ENCODE measurements at regions not wholly inside any gene's neighbourhood (a gene's known extent, or its start where the extent isn't known, plus 50 kb on each side); places are given as distances from the start of the nearest gene placed in this dataset.

GRCh38 chr2:103103678-103104077 is 341.8 kb downstream of the TMEM182 start:
- TF ChIP-seq POLR2A (IDR thresholded peaks at IDR 0.05) (no peak), CTCF (IDR thresholded peaks at IDR 0.05) (no peak)
